HG02759 (cell line): ENCODE measurements at regions not wholly inside any gene's neighbourhood (a gene's known extent, or its start where the extent isn't known, plus 50 kb on each side); places are given as distances from the start of the nearest gene placed in this dataset.
"Not testable (repeated sequence)": the region's sequence is repeated elsewhere in the genome, so short reads cannot be mapped to it uniquely, and the experiment has no call there.

Source experiments
- ATAC-seq: cut with Tn5 transposase; IDR thresholded peaks from one replicate; pipeline ENCODE4 v1.9.1; 2021; ENCODE audit warnings: mild to moderate bottlenecking, moderate library complexity; ENCODE audit not compliant: unreplicated experiment

GRCh38 chr2:16209799-16210198 is 269.4 kb downstream of the MYCN start:
- no peak for ATAC-seq

GRCh38 chr2:16208921-16209320 is 268.6 kb downstream of the MYCN start:
- ATAC-seq, result no peak

- ATAC-seq, result no peak
These were observed 268.0 kb downstream of the MYCN start for GRCh38 chr2:16208241-16208797.

- no peak for ATAC-seq
These were observed 267.3 kb downstream of the MYCN start for GRCh38 chr2:16207611-16208010.

GRCh38 chr2:16207151-16207550 is 266.8 kb downstream of the MYCN start:
- ATAC-seq, result no peak

- no peak for ATAC-seq
These were observed 266.0 kb downstream of the MYCN start for GRCh38 chr2:16206191-16206944.

DNA sequence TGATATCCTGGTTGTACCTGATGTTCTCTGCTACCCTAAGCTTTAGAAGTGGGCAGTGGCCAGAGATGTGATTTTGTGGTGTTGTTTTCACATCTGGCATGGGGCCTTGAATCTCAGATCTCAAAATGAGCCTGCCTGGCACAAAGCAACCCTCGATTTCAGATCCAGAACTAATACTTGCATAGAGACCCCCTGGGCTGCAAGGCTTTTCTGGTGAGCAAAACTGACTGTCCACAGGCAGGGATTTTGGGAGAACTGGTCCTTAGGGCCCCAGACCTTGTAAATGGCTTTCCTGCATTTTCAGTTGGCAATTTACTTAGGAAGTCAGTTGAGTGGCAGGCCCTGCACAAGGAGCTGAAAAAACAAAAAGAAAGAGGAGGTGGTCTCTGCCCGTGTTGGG is 265.3 kb downstream of the MYCN start:
- no peak for ATAC-seq

- ATAC-seq, result no peak
These were observed 264.7 kb downstream of the MYCN start for GRCh38 chr2:16204886-16205620.

DNA sequence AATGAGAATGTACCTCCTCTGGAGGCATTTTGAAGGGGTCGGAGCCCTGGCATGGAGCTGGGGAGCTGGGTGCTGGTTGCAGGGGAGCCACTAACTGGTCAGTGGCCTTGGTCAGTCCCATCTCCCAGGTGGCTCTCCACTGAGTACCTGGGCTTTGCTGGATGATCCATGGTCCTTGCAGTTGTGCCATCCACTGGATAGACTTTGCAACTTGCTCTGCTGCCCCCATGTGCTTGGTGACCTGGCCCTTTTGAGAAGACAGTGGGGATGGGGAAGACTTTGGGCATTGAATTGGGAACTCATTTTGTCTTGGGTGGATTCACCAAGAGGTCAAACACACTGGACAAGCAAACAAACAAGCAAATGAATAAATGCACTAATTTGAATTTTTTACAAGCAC is 263.9 kb downstream of the MYCN start:
- no peak for ATAC-seq

GRCh38 chr2:16203691-16204090 is 263.3 kb downstream of the MYCN start:
- no peak for ATAC-seq

GRCh38 chr2:16203069-16203468 is 262.7 kb downstream of the MYCN start:
- ATAC-seq, result no peak

GRCh38 chr2:16202266-16203020 is 262.1 kb downstream of the MYCN start:
- no peak for ATAC-seq

- ATAC-seq, result no peak
These were observed 261.5 kb downstream of the MYCN start for GRCh38 chr2:16201848-16202247.

DNA sequence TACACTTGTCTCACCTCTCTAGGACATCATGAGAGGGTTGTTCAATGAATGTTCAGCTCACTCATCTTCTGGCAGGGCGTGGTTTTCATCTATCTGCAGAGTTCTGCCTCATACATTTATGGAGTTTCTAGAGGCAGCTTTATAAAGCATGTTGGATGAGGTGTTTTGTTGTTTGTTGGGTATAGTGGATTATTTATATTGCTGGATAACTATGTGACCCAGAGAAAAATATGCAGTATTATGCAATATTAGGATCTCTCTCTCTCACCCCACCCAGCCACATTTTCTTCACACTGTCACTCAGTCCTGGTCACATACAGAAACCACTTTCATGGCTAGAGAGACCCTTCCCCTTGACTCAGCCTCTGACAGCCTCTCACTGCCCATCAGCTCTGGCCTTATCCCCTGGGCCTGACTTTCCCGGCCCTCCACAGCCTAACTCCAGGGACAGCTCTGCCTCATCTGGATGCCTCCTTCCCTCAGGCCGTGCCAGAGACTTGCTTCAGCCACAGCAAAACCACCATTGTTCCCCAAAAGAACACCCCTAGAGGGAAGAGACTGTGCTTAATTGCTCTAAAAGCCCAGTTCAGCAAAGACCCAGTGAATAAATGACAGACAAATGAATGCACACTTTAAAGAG is 260.3 kb downstream of the MYCN start:
- no peak for ATAC-seq

GRCh38 chr2:16199882-16200553 is 259.7 kb downstream of the MYCN start:
- no peak for ATAC-seq

GRCh38 chr2:16199241-16199640 is 258.9 kb downstream of the MYCN start:
- ATAC-seq, result not testable (repeated sequence)

- ATAC-seq, result no peak
These were observed 258.0 kb downstream of the MYCN start for GRCh38 chr2:16198166-16198912.

GRCh38 chr2:16197504-16198147 is 257.3 kb downstream of the MYCN start:
- ATAC-seq, result no peak
